ENCODE measurements at regions not wholly inside any gene's neighbourhood (a gene's known extent, or its start where the extent isn't known, plus 50 kb on each side); places are given as distances from the start of the nearest gene placed in this dataset.
"Not testable (repeated sequence)": the region's sequence is repeated elsewhere in the genome, so short reads cannot be mapped to it uniquely, and the experiment has no call there.

DNA sequence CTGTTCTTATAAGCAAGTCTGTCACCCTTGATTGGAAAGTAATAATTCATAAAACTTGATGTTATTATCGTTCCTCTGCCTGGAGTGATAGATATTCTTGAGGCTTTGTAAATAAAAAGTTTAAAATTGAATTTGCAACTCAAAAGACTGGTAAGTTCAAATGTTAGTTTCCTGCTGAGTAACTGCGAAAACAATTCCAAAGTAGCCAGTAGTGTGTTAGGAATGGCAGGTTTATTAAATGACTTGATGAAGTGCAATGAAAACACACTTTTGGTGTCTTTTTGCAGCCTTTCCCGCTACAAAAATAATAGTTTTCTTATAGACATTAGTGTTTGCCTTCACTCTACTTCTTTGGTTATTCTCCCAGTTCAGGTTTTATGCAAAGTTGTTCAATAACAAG lies 299.3 kb downstream of the DLEU7 start:
- H3F3A ChIP-seq (ENCODE audit: insufficient read depth, low read depth), result no peaks in the 10 kb centered on the region
- no peaks in the 10 kb centered on the region for H3K79me2 ChIP-seq (ENCODE audit: low read depth)
- no peak overlapping the region for H3K27ac ChIP-seq
- H3K4me1 ChIP-seq (replicated peaks; ENCODE audit: insufficient read depth), result no peaks in the 10 kb centered on the region
- intact Hi-C loops (cut with micrococcal nuclease; ENCODE audit: unreplicated experiment), result no loop called here
- no TSS peak for BruUV-seq (replicated peaks)
- no peak for TF ChIP-seq CTCF (conservative IDR thresholded peaks at IDR 0.05)
- TF ChIP-seq EZH2 (IDR thresholded peaks at IDR 0.05; ENCODE audit: low read depth), result no peak
- no peak overlapping the region for H3K4me3 ChIP-seq
- no peak overlapping the region for H2AFZ ChIP-seq
- POLR2A ChIA-PET (ENCODE audit: unreplicated experiment), result no interaction called here
- no peaks in the 10 kb centered on the region for H3K27me3 ChIP-seq (ENCODE audit: insufficient read depth, low read depth)
- H3K9me3 ChIP-seq (ENCODE audit: insufficient read depth, low read depth), result no peaks in the 10 kb centered on the region
- no peaks in the 10 kb centered on the region for H4K20me1 ChIP-seq (ENCODE audit: insufficient read depth)
- H3K9me2 ChIP-seq (ENCODE audit: insufficient read depth), result no peaks in the 10 kb centered on the region
- no peaks in the 10 kb centered on the region for H3K36me3 ChIP-seq (ENCODE audit: low read depth)
- CTCF ChIA-PET, result no interaction called here
- no peak overlapping the region for H3K4me2 ChIP-seq
- no peak for DNase-seq

GRCh38 chr13:50547175-50547574 lies 296.3 kb downstream of the DLEU7 start:
- CTCF ChIA-PET, result not testable (repeated sequence)

GRCh38 chr13:50548586-50548985 lies 294.9 kb downstream of the DLEU7 start:
- TF ChIP-seq EZH2 (IDR thresholded peaks at IDR 0.05; ENCODE audit: low read depth) (no peak), CTCF (conservative IDR thresholded peaks at IDR 0.05) (no peak)
- no peaks in the 10 kb centered on the region for H4K20me1 ChIP-seq (ENCODE audit: insufficient read depth)
- no peaks in the 10 kb centered on the region for H3K4me1 ChIP-seq (replicated peaks; ENCODE audit: insufficient read depth)
- intact Hi-C loops (cut with micrococcal nuclease; ENCODE audit: unreplicated experiment), result no loop called here
- H3K9me3 ChIP-seq (ENCODE audit: insufficient read depth, low read depth), result 0 out of 2 replicates have a peak, but pooled peaks cover 3% of the 10 kb centered on the region
- H3K4me2 ChIP-seq, result no peak overlapping the region
- no peaks in the 10 kb centered on the region for H3K27me3 ChIP-seq (ENCODE audit: insufficient read depth, low read depth)
- H3K36me3 ChIP-seq (ENCODE audit: low read depth), result no peaks in the 10 kb centered on the region
- H3K27ac ChIP-seq, result no peak overlapping the region
- no peak for DNase-seq
- H2AFZ ChIP-seq, result no peak overlapping the region
- BruUV-seq (replicated peaks), result no TSS peak
- no peak overlapping the region for H3K4me3 ChIP-seq
- no peaks in the 10 kb centered on the region for H3K9me2 ChIP-seq (ENCODE audit: insufficient read depth)
- H3F3A ChIP-seq (ENCODE audit: insufficient read depth, low read depth), result no peaks in the 10 kb centered on the region
- CTCF ChIA-PET, result no interaction called here
- POLR2A ChIA-PET (ENCODE audit: unreplicated experiment), result no interaction called here
- no peaks in the 10 kb centered on the region for H3K79me2 ChIP-seq (ENCODE audit: low read depth)

More at GRCh38 chr13:50547175-50547574, 296.3 kb downstream of the DLEU7 start:
- H3K9me2 ChIP-seq (ENCODE audit: insufficient read depth); H3K4me2 ChIP-seq; H3K79me2 ChIP-seq (ENCODE audit: low read depth); H3K9me3 ChIP-seq (ENCODE audit: insufficient read depth, low read depth); intact Hi-C loops (cut with micrococcal nuclease; ENCODE audit: unreplicated experiment); BruUV-seq (replicated peaks); H3F3A ChIP-seq (ENCODE audit: insufficient read depth, low read depth); H2AFZ ChIP-seq; DNase-seq; H3K27me3 ChIP-seq (ENCODE audit: insufficient read depth, low read depth); H3K27ac ChIP-seq; H3K36me3 ChIP-seq (ENCODE audit: low read depth); H3K4me1 ChIP-seq (replicated peaks; ENCODE audit: insufficient read depth); POLR2A ChIA-PET (ENCODE audit: unreplicated experiment); H3K4me3 ChIP-seq; H4K20me1 ChIP-seq (ENCODE audit: insufficient read depth): not testable (repeated sequence)

GRCh38 chr13:50549221-50549942 lies 294.1 kb downstream of the DLEU7 start:
- ChIA-PET CTCF (no interaction called here), POLR2A (ENCODE audit: unreplicated experiment) (no interaction called here)
- intact Hi-C loops (cut with micrococcal nuclease; ENCODE audit: unreplicated experiment), result no loop called here
- no peak overlapping the region for H3K27ac ChIP-seq
- no peak overlapping the region for H2AFZ ChIP-seq
- no TSS peak for BruUV-seq (replicated peaks)
- H3K27me3 ChIP-seq (ENCODE audit: insufficient read depth, low read depth), result no peaks in the 10 kb centered on the region
- H3K9me3 ChIP-seq (ENCODE audit: insufficient read depth, low read depth), result 0 out of 2 replicates have a peak, but pooled peaks cover 3% of the 10 kb centered on the region
- no peak overlapping the region for H3K4me2 ChIP-seq
- no peak for TF ChIP-seq EZH2 (IDR thresholded peaks at IDR 0.05; ENCODE audit: low read depth)
- TF ChIP-seq CTCF (conservative IDR thresholded peaks at IDR 0.05), result no peak
- H3F3A ChIP-seq (ENCODE audit: insufficient read depth, low read depth), result no peaks in the 10 kb centered on the region
- H3K4me3 ChIP-seq, result no peak overlapping the region
- no peaks in the 10 kb centered on the region for H4K20me1 ChIP-seq (ENCODE audit: insufficient read depth)
- no peaks in the 10 kb centered on the region for H3K4me1 ChIP-seq (replicated peaks; ENCODE audit: insufficient read depth)
- H3K36me3 ChIP-seq (ENCODE audit: low read depth), result no peaks in the 10 kb centered on the region
- H3K79me2 ChIP-seq (ENCODE audit: low read depth), result no peaks in the 10 kb centered on the region
- H3K9me2 ChIP-seq (ENCODE audit: insufficient read depth), result no peaks in the 10 kb centered on the region
- DNase-seq, result no peak

Measured in PC-9 (cell line).